ENCODE measurements at regions not wholly inside any gene's neighbourhood (a gene's known extent, or its start where the extent isn't known, plus 50 kb on each side); places are given as distances from the start of the nearest gene placed in this dataset.

- H3K9me3 ChIP-seq: no peaks in the 10 kb centered on the region
Measured at GRCh38 chr10:33556620-33557019, 222.2 kb upstream of the NRP1 start.

GRCh38 chr10:33556103-33556502 is 221.6 kb upstream of the NRP1 start:
- H3K36me3 ChIP-seq (ENCODE audit: low read depth): no peaks in the 10 kb centered on the region
- intact Hi-C loops (cut with DNase I, micrococcal nuclease): no loop called here
- no peaks in the 10 kb centered on the region for H3K4me1 ChIP-seq (ENCODE audit: low read depth)
- no peak overlapping the region for H3K4me3 ChIP-seq
- no peaks in the 10 kb centered on the region for H3K9me3 ChIP-seq
- TF ChIP-seq CTCF (IDR thresholded peaks at IDR 0.05): no peak
- ATAC-seq: no peak
- DNase-seq: no peak

More at GRCh38 chr10:33556620-33557019, 222.2 kb upstream of the NRP1 start:
- Histone ChIP-seq H3K4me3 (no peak overlapping the region), H3K4me1 (ENCODE audit: low read depth) (no peaks in the 10 kb centered on the region), H3K36me3 (ENCODE audit: low read depth) (no peaks in the 10 kb centered on the region)
- TF ChIP-seq CTCF (IDR thresholded peaks at IDR 0.05): no peak
- ATAC-seq (no peak), DNase-seq (no peak)
- intact Hi-C loops (cut with DNase I, micrococcal nuclease): no loop called here

GRCh38 chr10:33553748-33554571 is 219.5 kb upstream of the NRP1 start:
- Histone ChIP-seq H3K36me3 (ENCODE audit: low read depth) (no peaks in the 10 kb centered on the region), H3K4me3 (no peak overlapping the region), H3K4me1 (ENCODE audit: low read depth) (no peaks in the 10 kb centered on the region), H3K9me3 (no peaks in the 10 kb centered on the region)
- ATAC-seq (no peak), DNase-seq (no peak)
- intact Hi-C loops (cut with DNase I, micrococcal nuclease): no loop called here
- TF ChIP-seq CTCF (IDR thresholded peaks at IDR 0.05): no peak

GRCh38 chr10:33552290-33552689 is 217.8 kb upstream of the NRP1 start:
- H3K36me3 ChIP-seq (ENCODE audit: low read depth): no peaks in the 10 kb centered on the region
- TF ChIP-seq CTCF (IDR thresholded peaks at IDR 0.05): no peak
- no peaks in the 10 kb centered on the region for H3K9me3 ChIP-seq
- intact Hi-C loops (cut with DNase I, micrococcal nuclease): no loop called here
- no peak overlapping the region for H3K4me3 ChIP-seq
- ATAC-seq (no peak), DNase-seq (no peak)
- no peaks in the 10 kb centered on the region for H3K4me1 ChIP-seq (ENCODE audit: low read depth)

- no peak for TF ChIP-seq CTCF (IDR thresholded peaks at IDR 0.05)
- intact Hi-C loops (cut with DNase I, micrococcal nuclease): no loop called here
- no peak for ATAC-seq
Measured at GRCh38 chr10:33550811-33551210, 216.3 kb upstream of the NRP1 start.

More at GRCh38 chr10:33550811-33551210, 216.3 kb upstream of the NRP1 start:
- no peak for DNase-seq
- Histone ChIP-seq H3K9me3 (no peaks in the 10 kb centered on the region), H3K36me3 (ENCODE audit: low read depth) (no peaks in the 10 kb centered on the region), H3K4me3 (no peak overlapping the region), H3K4me1 (ENCODE audit: low read depth) (no peaks in the 10 kb centered on the region)

All from mucosa of descending colon (tissue), 3 donors.